GM12801 (cell line): ENCODE measurements at regions not wholly inside any gene's neighbourhood (a gene's known extent, or its start where the extent isn't known, plus 50 kb on each side); places are given as distances from the start of the nearest gene placed in this dataset.

Source experiments
- TF ChIP-seq, protein P1 (sequence below): IDR thresholded peaks from one replicate; pipeline ENCODE4 v1.5.1; 2011; ENCODE audit warnings: control low read depth; ENCODE audit not compliant: insufficient read length; ENCODE audit errors: extremely low read depth

DNA sequence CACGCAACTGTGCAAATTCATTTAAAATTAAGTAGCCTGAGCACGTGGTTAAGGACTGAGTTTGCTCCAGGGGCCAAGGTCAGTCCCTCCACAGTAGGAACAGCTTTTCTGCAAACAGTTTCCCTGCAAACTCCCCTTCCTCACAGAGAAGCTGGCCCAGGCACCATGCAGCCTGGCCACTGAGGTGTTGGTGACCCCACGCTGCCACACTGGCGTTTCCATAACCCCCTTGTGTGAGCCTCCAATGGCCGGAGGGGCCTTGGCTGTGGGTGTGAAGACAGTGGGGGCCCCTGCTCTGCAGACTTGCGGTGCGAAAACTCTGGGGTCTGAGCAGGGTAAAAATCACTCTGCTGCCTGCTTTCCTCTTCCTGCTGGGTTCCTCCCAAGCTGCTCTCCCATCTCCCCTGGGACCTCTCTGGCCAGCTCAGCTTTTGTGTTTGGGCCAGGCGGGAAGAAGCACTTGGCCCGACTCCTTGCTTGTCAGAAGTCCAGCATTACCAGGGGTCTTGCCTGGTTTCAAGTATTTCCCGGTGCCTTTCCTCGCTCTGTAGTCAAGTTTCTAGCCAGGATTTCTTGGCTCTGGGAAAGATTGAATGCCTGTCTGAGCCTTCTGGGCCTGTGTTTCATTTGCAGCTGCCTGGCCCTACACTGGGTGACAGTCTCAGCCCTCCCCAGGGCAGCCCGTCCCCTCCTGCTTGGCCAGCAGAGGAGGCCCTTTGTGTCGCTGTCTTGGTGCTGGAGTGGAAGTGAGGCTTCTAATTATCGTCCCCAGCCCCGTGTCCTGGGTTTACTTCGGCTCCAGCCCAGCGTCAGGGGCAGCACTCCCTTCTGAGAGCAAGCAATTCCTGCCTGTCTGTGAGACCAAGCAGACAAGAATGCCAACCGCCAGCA is 131.4 kb upstream of the SLC1A4 start:
- TF ChIP-seq, protein P1, sequence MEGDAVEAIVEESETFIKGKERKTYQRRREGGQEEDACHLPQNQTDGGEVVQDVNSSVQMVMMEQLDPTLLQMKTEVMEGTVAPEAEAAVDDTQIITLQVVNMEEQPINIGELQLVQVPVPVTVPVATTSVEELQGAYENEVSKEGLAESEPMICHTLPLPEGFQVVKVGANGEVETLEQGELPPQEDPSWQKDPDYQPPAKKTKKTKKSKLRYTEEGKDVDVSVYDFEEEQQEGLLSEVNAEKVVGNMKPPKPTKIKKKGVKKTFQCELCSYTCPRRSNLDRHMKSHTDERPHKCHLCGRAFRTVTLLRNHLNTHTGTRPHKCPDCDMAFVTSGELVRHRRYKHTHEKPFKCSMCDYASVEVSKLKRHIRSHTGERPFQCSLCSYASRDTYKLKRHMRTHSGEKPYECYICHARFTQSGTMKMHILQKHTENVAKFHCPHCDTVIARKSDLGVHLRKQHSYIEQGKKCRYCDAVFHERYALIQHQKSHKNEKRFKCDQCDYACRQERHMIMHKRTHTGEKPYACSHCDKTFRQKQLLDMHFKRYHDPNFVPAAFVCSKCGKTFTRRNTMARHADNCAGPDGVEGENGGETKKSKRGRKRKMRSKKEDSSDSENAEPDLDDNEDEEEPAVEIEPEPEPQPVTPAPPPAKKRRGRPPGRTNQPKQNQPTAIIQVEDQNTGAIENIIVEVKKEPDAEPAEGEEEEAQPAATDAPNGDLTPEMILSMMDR, result no peak

DNA sequence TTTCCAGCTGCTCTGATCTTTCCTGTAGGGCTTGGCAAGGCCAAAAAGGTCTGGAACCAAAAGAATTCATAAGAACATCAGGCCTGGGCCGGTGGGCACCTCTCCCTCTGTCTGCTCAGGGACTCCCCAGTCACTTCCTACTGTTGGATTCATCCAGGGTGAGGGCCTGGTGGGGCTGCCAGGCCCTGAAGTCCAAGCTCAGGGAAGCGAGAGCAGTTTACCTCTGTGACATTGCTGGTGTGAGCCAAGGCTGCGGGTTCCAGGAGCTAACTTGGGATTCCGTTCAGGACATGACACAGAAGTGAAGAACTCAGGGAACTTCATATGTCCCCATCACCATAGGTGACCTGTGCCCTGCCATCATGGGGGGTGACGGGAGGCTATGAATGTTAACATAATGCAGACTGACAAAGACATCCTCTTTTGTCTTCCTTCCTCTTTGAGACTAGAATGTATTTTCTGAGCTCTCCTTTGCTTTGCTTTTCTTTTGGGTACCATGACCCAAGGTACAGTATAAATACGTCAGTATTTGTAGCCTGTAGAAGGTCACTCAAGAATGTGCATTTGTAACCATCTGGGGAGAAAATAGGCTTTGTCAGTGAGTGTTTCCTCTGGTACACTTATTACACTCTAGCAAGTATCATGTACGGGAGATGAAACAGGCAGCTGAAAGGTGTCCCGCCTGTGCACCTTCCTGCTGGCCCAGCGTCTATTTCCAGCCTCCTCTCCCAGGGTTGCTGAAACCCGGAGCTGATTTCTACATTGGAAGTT is 130.5 kb upstream of the SLC1A4 start:
- TF ChIP-seq, protein P1, result no peak

DNA sequence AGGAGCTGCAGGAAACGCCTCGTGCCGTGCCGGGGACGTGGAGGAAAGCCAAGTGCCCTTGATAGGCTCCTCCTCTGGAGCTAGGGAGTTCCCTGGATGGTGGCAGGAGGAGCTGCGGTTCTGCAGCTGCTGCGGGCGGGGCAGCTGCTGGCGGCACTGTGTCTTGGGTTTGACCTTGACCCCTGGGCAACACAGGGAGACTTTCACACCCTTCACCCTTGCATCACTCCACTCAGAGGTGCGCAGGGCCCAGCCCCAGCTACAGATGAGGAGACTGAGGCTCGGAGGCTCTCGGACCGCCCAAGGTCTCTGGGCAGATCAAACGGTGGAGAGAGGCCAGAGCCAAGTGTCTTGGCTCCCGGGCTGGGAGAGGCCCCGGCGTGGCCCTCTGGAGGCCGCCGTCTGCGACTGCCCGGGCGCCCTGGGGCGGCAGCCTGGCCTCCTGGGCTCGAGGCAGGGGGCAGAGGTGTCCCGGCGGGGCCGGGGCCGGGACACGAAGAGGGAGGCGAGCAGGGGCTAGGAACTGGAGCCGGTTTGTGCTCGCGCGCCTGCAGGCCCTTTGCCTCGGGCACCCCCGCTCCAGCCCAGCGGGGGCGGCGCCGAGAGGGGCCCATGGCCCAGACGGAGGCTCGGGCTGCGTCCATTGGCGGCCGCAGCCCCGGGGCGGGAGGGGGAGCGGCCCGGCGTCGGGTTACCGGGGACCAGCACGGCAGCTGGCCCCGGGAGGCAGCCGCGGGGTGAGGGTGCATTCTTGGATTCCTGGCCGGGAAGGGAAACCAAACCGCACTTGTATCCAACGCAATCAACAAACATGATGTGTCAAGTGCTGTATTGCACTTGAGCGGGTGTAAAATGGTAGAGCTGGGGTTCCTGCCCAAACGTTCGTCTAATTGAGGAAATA is 129.6 kb upstream of the SLC1A4 start:
- TF ChIP-seq, protein P1, result no peak

DNA sequence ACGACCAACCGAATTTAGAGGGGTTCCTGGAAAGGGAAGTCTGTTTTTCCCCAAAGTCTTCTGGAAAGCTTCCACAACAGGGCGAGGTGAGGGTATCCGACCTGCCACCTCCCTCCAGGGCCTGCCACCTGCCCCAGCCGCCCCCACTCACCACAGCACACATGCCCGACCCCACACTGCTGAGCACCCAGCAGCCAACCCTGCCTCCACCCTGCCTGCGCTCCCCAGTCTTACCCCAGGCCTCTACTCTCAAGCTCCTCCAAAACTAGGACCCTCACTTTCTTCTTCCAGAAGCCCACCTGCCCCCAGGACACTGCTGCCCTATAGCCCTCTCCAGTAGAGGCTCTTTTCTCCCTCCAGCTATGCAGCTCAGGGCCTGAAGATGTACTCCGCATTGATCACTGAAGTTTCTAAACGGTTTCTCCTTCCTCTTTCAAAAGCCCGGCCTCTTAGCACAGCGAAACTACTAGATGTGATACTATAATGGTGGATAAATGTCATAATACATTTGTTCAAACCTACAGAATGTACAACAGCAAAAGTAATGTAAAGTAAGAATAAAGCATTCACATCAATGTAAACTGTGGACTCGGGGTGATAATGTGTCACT is 128.8 kb upstream of the SLC1A4 start:
- TF ChIP-seq, protein P1, result no peak

DNA sequence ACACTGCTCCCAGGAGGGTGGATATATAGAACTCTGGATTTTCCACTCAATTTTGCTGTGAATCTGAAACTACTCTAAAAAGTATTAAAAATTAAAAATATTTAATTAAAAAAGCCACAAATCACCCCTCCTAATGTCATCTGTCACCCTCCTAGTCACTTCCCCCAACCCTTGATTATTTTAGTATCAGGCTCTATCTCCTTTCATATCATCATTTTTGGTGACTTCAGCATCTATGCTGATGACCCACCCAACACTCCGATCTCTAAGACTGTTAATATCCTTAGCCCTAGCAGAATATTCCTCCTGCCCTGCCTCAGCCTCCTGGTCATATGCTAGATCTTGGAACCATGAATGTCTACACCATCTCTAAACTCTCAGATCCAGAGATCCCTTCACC is 128.3 kb upstream of the SLC1A4 start:
- TF ChIP-seq, protein P1, result no peak

DNA sequence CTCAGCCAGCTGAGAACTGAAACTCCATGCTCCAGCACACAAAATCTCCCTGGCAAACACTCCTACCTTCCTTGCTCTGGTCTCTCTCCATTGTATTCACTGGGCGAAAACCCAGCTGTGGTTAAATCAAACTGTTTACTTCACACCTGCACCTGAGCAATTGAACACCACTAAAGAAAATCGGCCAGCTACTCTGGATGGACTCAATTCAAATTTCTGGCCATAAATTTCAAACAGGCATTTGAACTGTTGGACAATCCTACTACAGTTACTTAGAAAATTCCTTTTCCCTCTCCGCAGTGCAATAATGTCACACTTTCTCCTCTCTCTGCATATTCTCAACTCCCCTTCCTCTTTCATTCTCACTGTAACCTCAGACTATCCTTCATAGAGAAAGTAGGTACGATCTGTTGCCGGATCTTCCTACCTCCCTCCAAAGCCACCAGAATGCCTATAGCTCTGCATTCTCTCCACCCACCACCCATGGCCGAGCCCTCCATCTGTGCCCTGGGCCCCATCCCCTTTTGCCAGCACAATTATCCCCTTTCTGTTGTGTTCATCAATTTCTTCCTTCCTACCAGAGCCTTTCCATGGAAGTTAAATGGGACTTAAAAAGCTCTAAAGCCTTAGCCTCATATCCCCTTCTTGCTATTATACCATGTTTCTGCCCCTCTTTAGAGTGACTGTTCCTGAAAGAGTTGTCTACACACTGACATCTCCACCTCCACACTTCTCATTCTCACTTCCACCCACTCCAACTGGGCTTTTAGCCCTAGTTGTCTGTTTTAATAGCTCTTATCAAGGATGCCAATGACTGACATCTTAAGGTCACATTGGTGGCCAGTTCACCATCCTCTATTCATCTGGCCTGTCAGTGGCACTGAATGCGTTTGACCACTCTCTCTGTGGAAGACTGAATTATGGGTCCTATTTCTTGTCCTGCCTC is 127.5 kb upstream of the SLC1A4 start:
- TF ChIP-seq, protein P1, result no peak
